Karpas-422 (cell line): ENCODE measurements at regions not wholly inside any gene's neighbourhood (a gene's known extent, or its start where the extent isn't known, plus 50 kb on each side); places are given as distances from the start of the nearest gene placed in this dataset.

Source experiments
- DNase-seq: peaks from one replicate; pipeline ENCODE4 v3.0.0-alpha.2; 2015
- H2AFZ ChIP-seq: fragments of 200-600 bp; sonication (generic); 2 replicates; pipeline ENCODE4 v1.6.1; 2014; ENCODE audit warnings: antibody characterized with exemption, low read length, mixed read lengths
- H3K27ac ChIP-seq: fragments of 200-600 bp; sonication (generic); 2 replicates; pipeline ENCODE4 v1.5.1; 2014; ENCODE audit warnings: mild to moderate bottlenecking, low read length, moderate library complexity
- H3K27me3 ChIP-seq: fragments of 200-600 bp; sonication (generic); 2 replicates; pipeline ENCODE4 v1.6.1; 2014; ENCODE audit warnings: low read length, mixed read lengths
- H3K36me3 ChIP-seq: fragments of 200-600 bp; sonication (generic); 2 replicates; pipeline ENCODE4 v1.6.1; 2014; ENCODE audit warnings: low read length, mixed read lengths; ENCODE audit not compliant: insufficient read depth
- H3K4me1 ChIP-seq: fragments of 200-600 bp; sonication (generic); 2 replicates; pipeline ENCODE4 v1.6.1; 2014; ENCODE audit warnings: mild to moderate bottlenecking, low read length, mixed read lengths
- H3K4me2 ChIP-seq: fragments of 200-600 bp; sonication (generic); 2 replicates; pipeline ENCODE4 v1.6.1; 2014; ENCODE audit warnings: low read length, low read depth, mild to moderate bottlenecking; ENCODE audit not compliant: poor library complexity, severe bottlenecking
- H3K4me3 ChIP-seq: fragments of 200-600 bp; sonication (generic); 2 replicates; pipeline ENCODE4 v1.5.1; 2014; ENCODE audit warnings: mild to moderate bottlenecking, antibody characterized with exemption, low read length, mixed read lengths
- H3K79me2 ChIP-seq: fragments of 200-600 bp; sonication (generic); 2 replicates; pipeline ENCODE4 v1.6.1; 2014; ENCODE audit warnings: mild to moderate bottlenecking, low read length, mixed read lengths
- H3K9ac ChIP-seq: fragments of 200-600 bp; sonication (generic); 2 replicates; pipeline ENCODE4 v1.6.0; 2014; ENCODE audit warnings: low read length
- H3K9me2 ChIP-seq: fragments of 200-600 bp; sonication (generic), shearing (Covaris generic); replicated peaks from 2 replicates; pipeline ENCODE4 v1.6.0; 2014; ENCODE audit warnings: mild to moderate bottlenecking, low read length, moderate library complexity; ENCODE audit not compliant: insufficient read depth
- H3K9me3 ChIP-seq: fragments of 300-700, 200-600 bp; sonication (generic); 2 replicates; pipeline ENCODE4 v1.6.1; 2014; ENCODE audit warnings: low read length, mixed read lengths
- H4K20me1 ChIP-seq: fragments of 200-600 bp; sonication (generic); 2 replicates; pipeline ENCODE4 v1.6.1; 2014; ENCODE audit warnings: mild to moderate bottlenecking, antibody characterized with exemption, low read length, low read depth; ENCODE audit not compliant: insufficient read depth

DNA sequence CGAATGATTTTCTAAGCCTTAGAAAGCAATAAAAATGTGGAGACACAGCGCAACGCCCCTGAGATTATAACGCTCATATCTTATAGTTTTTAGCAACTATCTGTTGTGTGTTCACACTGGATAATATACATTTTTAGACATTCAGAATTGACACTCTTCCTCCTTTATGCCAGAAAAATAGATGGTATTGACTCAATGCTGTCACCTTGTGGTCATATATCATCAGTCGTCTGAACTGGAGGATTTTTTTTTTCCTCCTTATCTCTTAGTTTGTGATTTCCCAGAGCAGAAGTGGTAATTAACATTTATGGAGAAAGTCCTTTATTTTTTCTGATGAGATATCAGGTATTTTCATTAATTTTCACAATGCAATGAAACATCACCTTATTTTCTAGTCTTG is 759.6 kb downstream of the RAB28 start:
- H3K4me3 ChIP-seq: no peak overlapping the region
- H3K27ac ChIP-seq: no peak overlapping the region
- no peak overlapping the region for H3K9ac ChIP-seq
- H4K20me1 ChIP-seq: no peaks in the 10 kb centered on the region
- no peaks in the 10 kb centered on the region for H3K4me1 ChIP-seq
- H3K27me3 ChIP-seq: no peaks in the 10 kb centered on the region
- H3K9me2 ChIP-seq: no peaks in the 10 kb centered on the region
- no peak overlapping the region for H3K4me2 ChIP-seq
- H3K79me2 ChIP-seq: no peaks in the 10 kb centered on the region
- no peaks in the 10 kb centered on the region for H3K9me3 ChIP-seq
- peak; percentile 63 for DNase-seq
- H2AFZ ChIP-seq: no peak overlapping the region
- H3K36me3 ChIP-seq: no peaks in the 10 kb centered on the region

DNA sequence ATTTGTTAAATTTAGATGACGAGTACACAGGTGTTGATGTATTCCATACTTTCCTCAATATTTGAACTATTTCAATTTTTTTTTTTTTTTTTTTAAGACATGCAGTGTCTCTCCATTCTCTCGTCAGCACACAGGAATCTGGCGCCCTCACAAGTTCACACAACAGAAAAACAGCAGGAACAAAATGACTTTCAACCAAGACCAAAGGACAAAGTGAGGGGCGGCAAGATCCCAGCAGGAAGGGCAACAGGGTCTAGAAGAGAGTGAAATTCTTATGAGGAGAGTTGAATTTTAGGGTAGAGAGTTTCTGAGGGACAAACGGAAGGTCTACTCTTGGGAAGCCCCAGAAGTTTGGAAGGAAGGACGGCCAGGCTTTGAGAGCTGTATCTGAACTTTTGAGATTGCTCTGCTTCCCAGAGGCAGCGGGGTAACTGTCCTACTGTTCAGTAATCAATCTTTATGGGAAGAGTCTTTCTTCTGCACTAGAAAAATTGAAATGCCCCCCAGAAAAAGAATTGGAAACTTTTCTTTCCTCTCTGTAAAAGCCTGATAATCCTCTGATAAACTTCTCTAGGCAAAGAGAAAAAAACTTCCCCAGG is 760.2 kb downstream of the RAB28 start:
- no peaks in the 10 kb centered on the region for H3K4me1 ChIP-seq
- H3K4me2 ChIP-seq: no peak overlapping the region
- no peak overlapping the region for H2AFZ ChIP-seq

DNA sequence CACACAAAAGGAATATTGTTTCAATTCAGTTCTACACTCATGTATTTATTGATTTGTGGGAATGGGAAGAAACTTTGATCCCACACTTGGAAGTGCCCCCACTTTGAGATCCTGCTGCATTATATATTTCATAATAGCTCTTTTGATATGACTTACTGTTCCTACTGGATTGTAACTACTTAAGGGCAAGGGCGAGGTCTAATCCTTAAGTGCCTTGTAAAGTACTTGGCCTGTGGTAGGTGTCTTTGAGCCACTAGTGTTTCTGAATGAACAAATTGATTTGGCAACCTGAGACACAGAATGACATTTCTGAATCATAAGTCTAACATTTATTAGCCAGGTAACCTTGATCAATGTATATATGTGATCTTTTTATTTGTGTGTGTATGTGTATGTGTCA is 767.2 kb downstream of the RAB28 start:
- Histone ChIP-seq H4K20me1 (no peaks in the 10 kb centered on the region), H3K4me1 (no peaks in the 10 kb centered on the region), H3K27me3 (no peaks in the 10 kb centered on the region), H3K9me3 (no peaks in the 10 kb centered on the region), H3K79me2 (no peaks in the 10 kb centered on the region), H3K36me3 (no peaks in the 10 kb centered on the region), H3K4me3 (no peak overlapping the region), H2AFZ (no peak overlapping the region), H3K4me2 (no peak overlapping the region), H3K9me2 (no peaks in the 10 kb centered on the region), H3K27ac (no peak overlapping the region), H3K9ac (no peak overlapping the region)
- DNase-seq: peak; percentile 29

More for the DNA sequence above, 760.2 kb downstream of the RAB28 start:
- H3K9me2 ChIP-seq: no peaks in the 10 kb centered on the region
- H3K9ac ChIP-seq: no peak overlapping the region
- H4K20me1 ChIP-seq: no peaks in the 10 kb centered on the region
- H3K36me3 ChIP-seq: no peaks in the 10 kb centered on the region
- no peaks in the 10 kb centered on the region for H3K9me3 ChIP-seq
- H3K27ac ChIP-seq: no peak overlapping the region
- peak; percentile 29 for DNase-seq
- H3K79me2 ChIP-seq: no peaks in the 10 kb centered on the region
- H3K27me3 ChIP-seq: no peaks in the 10 kb centered on the region
- H3K4me3 ChIP-seq: no peak overlapping the region

DNA sequence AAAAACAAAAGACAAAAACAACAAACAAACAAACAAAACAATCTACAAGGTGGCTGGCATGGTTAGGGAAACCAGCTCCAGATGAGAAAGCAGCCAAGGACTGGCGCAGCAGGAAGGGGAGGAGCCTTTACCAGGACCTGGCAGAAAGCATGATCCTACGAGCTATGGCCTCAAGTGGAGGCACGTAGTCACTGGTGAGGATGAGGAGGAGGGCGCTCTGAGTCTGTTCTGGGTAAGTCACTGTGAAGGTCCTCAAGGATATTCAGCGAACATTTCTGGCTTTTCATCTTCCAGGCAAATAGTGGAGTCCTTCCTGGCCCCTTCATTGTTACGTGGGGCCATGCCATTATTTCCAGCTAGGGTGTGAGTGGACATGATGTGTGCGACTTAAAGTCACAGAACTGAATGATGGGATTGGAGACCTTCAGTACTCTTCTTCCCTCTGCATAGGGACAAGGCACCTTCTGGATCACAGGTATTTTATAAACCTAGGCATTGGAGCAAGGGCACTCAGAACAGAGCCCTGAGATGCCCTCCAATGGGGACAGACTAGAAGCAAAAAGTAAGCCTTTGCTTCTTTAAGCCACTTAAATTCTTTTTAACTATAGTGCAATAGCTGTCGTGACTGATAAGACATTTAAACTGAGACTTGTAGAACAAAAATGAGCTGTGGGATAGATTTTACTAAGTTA is 771.3 kb downstream of the RAB28 start:
- Histone ChIP-seq H3K4me3 (no peak overlapping the region), H3K9ac (no peak overlapping the region), H3K27ac (no peak overlapping the region), H3K9me2 (no peaks in the 10 kb centered on the region), H3K4me2 (no peak overlapping the region), H3K79me2 (no peaks in the 10 kb centered on the region), H2AFZ (no peak overlapping the region), H3K9me3 (no peaks in the 10 kb centered on the region), H3K36me3 (no peaks in the 10 kb centered on the region), H3K4me1 (no peaks in the 10 kb centered on the region), H3K27me3 (no peaks in the 10 kb centered on the region), H4K20me1 (no peaks in the 10 kb centered on the region)
- DNase-seq: peak; percentile 1

DNA sequence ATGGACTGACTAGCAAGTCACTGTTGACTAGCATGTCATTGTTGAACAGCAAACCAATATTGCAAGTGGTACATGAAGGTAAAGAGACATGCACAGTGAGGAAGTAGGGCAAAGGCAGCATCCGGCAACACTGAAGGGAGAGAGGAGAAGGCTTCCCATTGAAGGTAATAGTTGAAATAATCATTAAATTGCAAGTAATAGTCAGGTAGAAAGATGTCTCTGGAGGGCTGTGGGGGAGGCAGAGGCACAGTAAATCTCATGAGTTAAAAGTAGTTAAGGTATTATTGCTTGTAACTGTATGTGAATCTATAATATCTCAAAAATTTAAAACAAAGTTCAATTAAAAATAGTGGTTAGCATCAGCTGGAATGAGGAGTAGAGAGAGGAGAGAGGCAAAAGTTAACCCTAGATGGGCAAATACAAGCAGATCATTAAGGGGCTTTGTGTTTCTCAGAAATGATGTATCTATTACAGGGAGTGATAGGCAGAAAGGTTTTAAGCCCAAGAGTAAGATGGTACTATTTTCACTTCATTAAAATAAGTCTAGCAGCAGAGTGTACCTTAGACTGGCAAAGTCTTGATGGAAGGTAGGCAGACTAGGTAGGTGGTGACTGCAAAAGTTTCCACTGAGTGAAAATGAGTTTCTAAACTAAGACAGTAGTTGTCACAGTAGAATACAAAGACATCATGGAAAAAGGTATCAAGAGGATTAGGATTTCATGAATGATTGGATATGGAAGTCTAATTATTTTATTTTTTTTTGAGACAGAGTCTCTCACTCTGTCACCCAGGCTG is 776.6 kb downstream of the RAB28 start:
- Histone ChIP-seq H3K4me1 (no peaks in the 10 kb centered on the region), H3K9me2 (no peaks in the 10 kb centered on the region), H3K27me3 (no peaks in the 10 kb centered on the region), H3K4me3 (no peak overlapping the region), H3K36me3 (no peaks in the 10 kb centered on the region), H4K20me1 (no peaks in the 10 kb centered on the region), H3K79me2 (no peaks in the 10 kb centered on the region), H3K9ac (no peak overlapping the region), H3K27ac (no peak overlapping the region), H2AFZ (no peak overlapping the region), H3K9me3 (no peaks in the 10 kb centered on the region), H3K4me2 (no peak overlapping the region)
- peak; percentile 7 for DNase-seq

DNA sequence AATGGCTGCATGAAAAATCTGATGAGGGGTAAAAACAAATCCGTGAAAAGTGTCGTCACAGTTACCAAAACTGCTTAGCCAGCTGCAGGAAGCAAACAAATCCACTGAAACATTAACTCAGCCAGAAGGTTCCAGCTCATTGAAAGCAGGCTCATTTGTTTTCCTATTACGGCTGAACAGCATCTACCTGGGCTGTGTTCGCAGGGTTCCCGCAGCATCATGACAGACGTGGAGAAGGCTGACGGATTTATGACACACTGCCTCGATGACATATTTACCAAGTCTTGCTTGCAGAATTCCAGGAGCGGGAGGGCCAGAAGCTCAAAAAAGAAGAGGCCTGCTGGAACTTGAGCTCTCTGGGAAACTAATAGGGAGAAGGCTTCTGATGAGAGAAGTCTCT is 781.1 kb downstream of the RAB28 start:
- DNase-seq: no peak
- Histone ChIP-seq H3K4me3 (no peak overlapping the region), H3K27me3 (no peaks in the 10 kb centered on the region), H3K9me2 (no peaks in the 10 kb centered on the region), H3K9ac (no peak overlapping the region), H3K79me2 (no peaks in the 10 kb centered on the region), H3K4me2 (no peak overlapping the region), H3K27ac (no peak overlapping the region), H3K9me3 (no peaks in the 10 kb centered on the region), H3K36me3 (no peaks in the 10 kb centered on the region), H3K4me1 (no peaks in the 10 kb centered on the region), H2AFZ (no peak overlapping the region), H4K20me1 (no peaks in the 10 kb centered on the region)

DNA sequence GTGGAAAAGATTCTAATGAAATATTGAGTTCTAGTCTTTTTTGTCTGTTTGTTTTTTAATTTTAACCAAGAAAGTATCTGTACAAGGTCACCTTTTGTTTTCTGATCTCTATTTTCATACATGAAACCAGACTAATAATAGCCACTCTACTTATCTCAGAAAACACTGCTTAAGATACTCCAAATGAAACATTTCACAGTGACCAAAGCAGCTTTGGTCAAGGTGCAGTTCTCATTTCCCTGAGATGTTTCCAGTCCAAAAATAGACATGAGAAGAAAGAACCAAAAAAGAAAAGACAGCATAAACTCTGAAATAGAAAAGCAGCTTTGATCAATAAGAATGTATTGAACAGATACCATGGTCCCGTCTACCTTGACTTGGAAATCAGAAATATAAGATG is 782.8 kb downstream of the RAB28 start:
- no peak overlapping the region for H3K4me3 ChIP-seq
- no peak overlapping the region for H2AFZ ChIP-seq
- no peak for DNase-seq
- H3K9me3 ChIP-seq: no peaks in the 10 kb centered on the region
- H3K27me3 ChIP-seq: no peaks in the 10 kb centered on the region
- no peak overlapping the region for H3K27ac ChIP-seq
- H3K9me2 ChIP-seq: no peaks in the 10 kb centered on the region
- H3K79me2 ChIP-seq: no peaks in the 10 kb centered on the region
- H4K20me1 ChIP-seq: no peaks in the 10 kb centered on the region
- H3K9ac ChIP-seq: no peak overlapping the region
- H3K36me3 ChIP-seq: no peaks in the 10 kb centered on the region
- no peak overlapping the region for H3K4me2 ChIP-seq
- no peaks in the 10 kb centered on the region for H3K4me1 ChIP-seq

DNA sequence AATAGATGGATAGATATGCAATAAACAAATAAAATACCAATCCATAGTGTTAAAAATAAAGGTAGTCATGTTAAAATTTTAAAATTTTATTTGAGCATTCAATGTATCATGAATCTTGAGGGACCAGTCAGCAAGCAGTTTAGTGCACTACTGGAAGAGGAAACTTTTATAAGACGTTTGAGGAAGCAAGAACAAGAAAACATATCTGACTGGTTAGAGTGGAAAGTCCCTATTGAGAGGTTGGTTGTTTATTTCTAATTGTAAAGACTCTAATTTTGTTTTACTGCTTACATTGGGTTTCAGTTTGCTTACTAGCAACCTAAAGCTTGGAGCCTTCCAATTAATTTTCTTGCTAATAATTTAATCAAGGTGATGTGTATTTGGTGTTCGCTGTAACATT is 786.2 kb downstream of the RAB28 start:
- Histone ChIP-seq H3K4me2 (no peak overlapping the region), H3K79me2 (no peaks in the 10 kb centered on the region), H4K20me1 (no peaks in the 10 kb centered on the region), H2AFZ (no peak overlapping the region), H3K27ac (no peak overlapping the region), H3K36me3 (no peaks in the 10 kb centered on the region), H3K9me2 (no peaks in the 10 kb centered on the region), H3K27me3 (no peaks in the 10 kb centered on the region), H3K4me3 (no peak overlapping the region), H3K4me1 (no peaks in the 10 kb centered on the region), H3K9me3 (no peaks in the 10 kb centered on the region), H3K9ac (no peak overlapping the region)
- DNase-seq: no peak
